GM19043 (cell line): ENCODE measurements at regions not wholly inside any gene's neighbourhood (a gene's known extent, or its start where the extent isn't known, plus 50 kb on each side); places are given as distances from the start of the nearest gene placed in this dataset.
"Not testable (repeated sequence)": the region's sequence is repeated elsewhere in the genome, so short reads cannot be mapped to it uniquely, and the experiment has no call there.

ENCODE experiments used
- ATAC-seq: cut with Tn5 transposase; IDR thresholded peaks from one replicate; pipeline ENCODE4 v1.9.1; 2021; ENCODE audit warnings: low read depth; ENCODE audit not compliant: unreplicated experiment

DNA sequence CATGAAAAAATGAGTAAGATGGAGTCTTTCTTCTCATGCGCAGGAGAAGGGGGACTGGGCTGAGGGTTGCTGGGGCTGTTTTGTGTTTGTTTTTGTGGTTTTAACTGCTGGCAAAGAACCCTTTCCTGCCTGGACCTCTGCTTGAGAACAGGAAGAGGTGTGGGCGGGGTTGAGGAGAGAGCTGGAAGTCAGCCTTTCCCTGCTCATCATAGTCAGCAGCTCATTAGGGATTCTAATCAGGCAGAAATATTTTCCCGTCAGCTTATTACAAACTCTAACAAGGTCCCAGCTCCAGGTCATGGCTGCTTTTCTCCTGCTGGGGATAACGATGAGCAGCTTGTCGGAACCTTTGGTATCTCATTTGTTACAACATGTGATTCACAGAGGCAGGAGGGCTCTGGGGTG lies 185.0 kb upstream of the NRXN3 start:
- no peak for ATAC-seq

- no peak for ATAC-seq
These were observed 183.4 kb upstream of the NRXN3 start for GRCh38 chr14:77986773-77987172.

- no peak for ATAC-seq
These were observed 181.9 kb upstream of the NRXN3 start for GRCh38 chr14:77988096-77988870.

DNA sequence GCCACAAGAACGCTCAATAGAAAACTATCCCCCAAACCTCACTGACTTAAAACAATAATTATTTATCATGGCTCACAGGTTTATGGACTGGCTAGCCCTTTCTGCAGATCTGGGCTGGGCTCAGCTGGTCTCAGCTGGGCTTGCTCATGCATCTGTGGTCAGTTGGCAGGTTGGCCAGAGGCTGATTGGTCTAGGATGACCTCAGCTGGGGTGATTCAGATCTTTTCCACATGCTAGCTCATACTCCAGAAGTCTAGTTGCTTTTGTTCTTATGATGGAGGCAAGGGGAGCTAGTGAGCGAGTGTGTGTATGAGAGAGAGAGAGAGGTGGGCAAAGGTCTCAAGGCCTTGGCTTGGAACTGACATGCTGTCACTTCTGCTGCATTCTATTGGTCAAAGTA lies 181.2 kb upstream of the NRXN3 start:
- ATAC-seq: no peak

DNA sequence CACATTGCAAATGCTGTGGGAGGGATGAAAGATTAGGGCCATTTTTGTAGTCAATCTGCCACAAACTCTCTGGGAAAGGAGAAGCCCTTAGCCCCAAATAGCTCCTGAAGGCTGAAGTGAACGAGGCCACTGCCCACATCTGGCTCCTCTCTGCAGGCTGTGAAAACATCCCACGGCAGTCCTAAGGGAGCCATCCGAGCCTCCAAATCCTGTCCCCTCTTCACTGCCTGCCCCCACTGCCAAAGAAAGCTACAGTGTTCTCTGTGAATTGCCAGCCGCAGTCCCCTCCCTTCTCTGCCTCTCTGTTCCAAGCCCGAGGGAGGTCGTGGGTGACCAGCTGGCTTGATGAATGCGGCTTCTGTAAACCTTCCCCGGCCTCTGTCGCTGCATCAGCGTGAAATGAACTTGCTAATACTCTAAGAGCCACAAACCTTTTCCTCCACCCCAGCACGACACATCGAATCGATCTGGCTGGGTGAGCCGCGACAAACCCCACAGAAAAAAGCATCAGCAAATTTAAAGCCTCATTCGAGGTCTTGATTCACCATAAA lies 180.7 kb upstream of the NRXN3 start:
- ATAC-seq: no peak

- ATAC-seq: no peak
These were observed 179.8 kb upstream of the NRXN3 start for GRCh38 chr14:77990337-77990736.

DNA sequence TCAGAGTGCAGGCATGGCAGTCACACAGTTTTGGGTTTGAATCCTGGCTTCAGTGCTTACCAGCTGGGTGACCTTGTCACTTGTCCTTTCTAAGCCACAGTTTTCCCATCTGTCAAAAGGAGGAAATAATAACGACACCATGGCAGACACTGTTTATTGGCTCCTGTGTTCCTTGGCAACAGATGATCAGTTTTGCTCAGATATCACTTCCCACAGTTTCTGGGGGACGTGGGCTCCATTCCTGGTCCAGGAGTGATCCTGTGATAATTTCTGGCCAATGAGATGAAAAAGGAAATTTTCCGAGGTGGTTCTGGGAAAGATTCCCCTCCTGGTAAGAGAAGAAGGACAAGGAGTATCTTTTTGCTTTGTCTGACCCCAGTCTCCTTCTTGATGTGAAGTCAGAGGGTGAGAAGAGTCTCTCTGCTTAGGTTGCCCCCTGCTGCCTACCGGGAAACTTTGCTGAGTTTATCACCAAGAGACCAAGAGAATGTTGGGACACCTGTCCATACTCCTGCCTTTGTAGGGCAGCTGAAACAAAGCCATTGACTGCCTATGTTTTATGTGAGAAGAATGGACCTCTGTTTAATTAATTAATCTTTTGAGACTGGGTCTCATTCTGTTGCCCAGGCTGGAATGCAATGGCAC lies 178.9 kb upstream of the NRXN3 start:
- no peak for ATAC-seq

- peak; percentile 53 for ATAC-seq
These were observed 164.8 kb upstream of the NRXN3 start for GRCh38 chr14:78005325-78005724.

GRCh38 chr14:78007160-78007559 lies 163.0 kb upstream of the NRXN3 start:
- no peak for ATAC-seq

GRCh38 chr14:78010688-78011087 lies 159.5 kb upstream of the NRXN3 start:
- ATAC-seq: no peak

DNA sequence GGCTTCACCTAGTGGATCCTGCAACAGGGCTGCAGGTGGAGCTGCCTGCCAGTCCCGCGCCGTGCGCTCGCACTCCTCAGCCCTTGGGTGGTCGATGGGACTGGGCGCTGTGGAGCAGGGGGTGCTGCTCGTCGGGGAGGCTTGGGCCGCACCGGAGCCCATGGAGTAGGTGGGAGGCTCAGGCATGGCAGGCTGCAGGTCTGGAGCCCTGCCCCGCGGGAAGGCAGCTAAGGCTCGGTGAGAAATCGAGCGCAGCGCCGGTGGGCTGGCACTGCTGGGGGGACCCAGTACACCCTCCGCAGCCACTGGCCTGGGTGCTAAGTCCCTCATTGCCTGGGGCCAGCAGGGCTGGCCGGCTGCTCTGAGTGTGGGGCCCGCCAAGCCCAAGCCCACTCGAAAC lies 156.3 kb upstream of the NRXN3 start:
- not testable (repeated sequence) for ATAC-seq

GRCh38 chr14:78016532-78016931 lies 153.6 kb upstream of the NRXN3 start:
- ATAC-seq: no peak

- ATAC-seq: no peak
These were observed 151.9 kb upstream of the NRXN3 start for GRCh38 chr14:78018283-78018682.

GRCh38 chr14:78022059-78022458 lies 148.1 kb upstream of the NRXN3 start:
- peak; percentile 72 for ATAC-seq

- ATAC-seq: no peak
These were observed 147.1 kb upstream of the NRXN3 start for GRCh38 chr14:78023112-78023511.

DNA sequence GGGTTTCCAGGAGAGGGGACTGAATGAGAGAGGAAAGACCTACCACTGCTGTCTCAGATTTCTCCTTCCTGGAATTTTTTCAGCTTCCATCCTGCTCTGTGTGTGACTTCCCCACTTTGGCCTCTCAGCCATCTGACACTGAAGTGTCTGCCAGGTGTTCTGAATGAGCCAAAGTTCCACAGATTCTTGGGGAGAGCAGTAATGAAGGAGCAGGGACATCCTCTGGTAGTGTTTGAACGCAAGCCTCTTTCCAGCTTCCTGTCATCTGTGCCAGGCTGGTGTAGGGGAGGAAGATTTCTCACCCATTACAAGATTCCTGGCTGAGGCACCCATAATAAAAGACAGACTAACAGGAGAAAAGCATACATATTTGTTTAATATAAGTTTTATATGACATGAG lies 141.7 kb upstream of the NRXN3 start:
- no peak for ATAC-seq

DNA sequence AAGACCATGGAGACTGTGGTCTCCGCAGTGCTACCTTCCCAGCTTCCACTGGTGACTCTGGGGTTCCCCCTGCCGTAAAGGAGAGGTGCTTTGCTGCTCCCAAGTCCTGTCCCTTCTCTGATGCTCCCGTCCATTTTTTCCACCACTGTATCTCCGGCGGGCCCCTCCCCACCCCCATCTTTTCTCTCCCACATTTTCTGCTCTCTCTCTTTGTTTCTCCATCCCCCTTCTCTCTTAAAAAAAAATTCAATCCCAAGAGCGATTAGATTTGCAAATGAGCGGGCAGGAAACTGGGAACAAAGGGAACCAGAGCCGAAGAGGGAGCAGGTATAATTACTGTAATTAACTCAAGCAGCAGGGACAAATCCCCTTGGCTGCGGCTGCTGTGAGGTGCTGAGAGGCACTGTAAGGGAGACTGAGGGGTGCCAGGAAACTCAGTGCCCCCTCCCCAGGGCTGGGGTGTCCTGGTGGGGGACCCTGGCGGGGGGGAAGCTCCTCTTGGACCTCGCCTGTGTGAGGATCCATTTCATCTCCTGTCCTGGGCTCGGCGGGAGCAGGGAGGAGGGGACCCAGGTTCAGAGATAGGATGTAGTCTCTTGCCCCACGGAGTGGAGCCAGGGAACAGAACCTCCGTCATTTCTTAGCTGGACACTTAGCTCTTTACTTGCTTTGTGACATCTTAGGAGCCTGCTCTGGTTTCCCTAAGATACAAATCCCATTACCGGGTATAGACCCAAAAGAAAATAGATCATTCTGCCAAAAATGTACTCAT lies 140.4 kb upstream of the NRXN3 start:
- no peak for ATAC-seq

- ATAC-seq: no peak
These were observed 126.8 kb upstream of the NRXN3 start for GRCh38 chr14:78043349-78043748.

DNA sequence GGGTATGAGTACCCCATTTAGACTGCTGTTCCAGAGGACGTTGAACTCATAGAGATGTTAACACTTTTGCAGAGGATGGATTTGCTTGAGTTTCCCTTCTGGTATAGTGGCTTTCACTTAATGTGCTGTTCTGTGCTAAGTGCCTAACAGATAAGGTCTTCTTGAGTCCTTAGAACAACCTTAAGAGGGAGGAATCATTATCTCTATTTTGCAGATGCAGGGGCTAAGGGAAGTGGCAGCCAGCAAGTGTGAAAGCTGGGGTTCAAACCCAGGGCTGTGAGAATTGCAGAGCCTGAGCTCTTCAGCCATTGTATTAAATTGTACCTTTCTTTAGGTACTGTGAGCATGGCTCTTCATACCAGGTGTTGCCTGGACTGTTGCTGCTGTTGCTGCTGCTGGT lies 122.1 kb upstream of the NRXN3 start:
- no peak for ATAC-seq

DNA sequence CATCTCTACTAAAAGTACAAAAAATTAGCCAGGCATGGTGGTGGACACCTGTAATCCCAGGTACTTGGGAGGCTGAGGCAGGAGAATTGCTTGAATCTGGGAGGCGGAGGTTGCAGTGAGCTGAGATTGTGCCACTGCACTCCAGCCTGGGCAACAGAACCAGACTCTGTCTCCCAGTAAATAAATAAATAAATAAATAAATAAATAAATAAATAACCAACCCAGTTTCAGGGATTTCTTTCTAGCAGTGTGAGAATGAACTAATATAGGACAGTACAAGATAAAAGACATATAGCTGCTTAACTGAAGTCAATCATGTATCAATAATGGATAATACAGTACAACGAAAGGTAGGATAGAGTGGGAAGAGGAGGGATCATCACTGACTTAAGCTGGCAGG lies 113.3 kb upstream of the NRXN3 start:
- not testable (repeated sequence) for ATAC-seq

DNA sequence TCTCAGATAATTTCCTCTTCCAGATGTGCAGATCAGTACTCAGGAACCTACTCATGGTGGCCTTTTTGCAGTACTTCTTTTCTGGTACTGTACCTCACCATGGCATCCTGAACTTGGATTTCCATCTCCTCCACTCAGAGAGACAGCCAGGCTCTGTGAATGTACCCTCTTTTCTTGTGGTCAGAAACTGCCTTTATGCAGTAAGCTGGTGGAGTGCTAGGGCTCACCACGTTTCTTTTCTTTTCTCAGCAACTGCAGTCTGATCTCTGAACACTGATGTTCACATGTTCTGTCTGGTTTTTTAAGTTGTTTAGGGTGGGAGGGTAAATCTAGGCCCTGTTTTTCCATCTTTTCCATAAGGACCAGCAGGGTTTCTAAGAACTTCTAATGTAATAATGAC lies 99.8 kb upstream of the NRXN3 start:
- no peak for ATAC-seq
